Chondrocyte (in vitro differentiated cells): ENCODE measurements at regions not wholly inside any gene's neighbourhood (a gene's known extent, or its start where the extent isn't known, plus 50 kb on each side); places are given as distances from the start of the nearest gene placed in this dataset.
A peak's percentile ranks its signal among the peaks of the same experiment; 100 is the strongest.

Source experiments
- DNase-seq: peaks from one replicate; pipeline ENCODE4 v3.0.0; 2021; ENCODE audit warnings: mixed read lengths, low spot score
- H3K27ac Mint-ChIP-seq: one replicate; pipeline ENCODE4 v1.8.0; 2021; ENCODE audit warnings: mild to moderate bottlenecking, moderate library complexity, mixed read lengths; ENCODE audit not compliant: unreplicated experiment
- H3K27me3 Mint-ChIP-seq: 2 replicates; pipeline ENCODE4 v1.8.0; 2021; ENCODE audit warnings: low read depth, mixed read lengths
- H3K36me3 Mint-ChIP-seq: 2 replicates; pipeline ENCODE4 v1.8.0; 2021; ENCODE audit warnings: low read depth, mixed read lengths
- H3K4me1 Mint-ChIP-seq: 2 replicates; pipeline ENCODE4 v1.8.0; 2021; ENCODE audit warnings: low read depth, mild to moderate bottlenecking, mixed read lengths
- H3K4me3 Mint-ChIP-seq: one replicate; pipeline ENCODE4 v1.8.0; 2021; ENCODE audit warnings: mild to moderate bottlenecking, moderate library complexity, mixed read lengths; ENCODE audit not compliant: unreplicated experiment
- H3K9me3 Mint-ChIP-seq: 2 replicates; pipeline ENCODE4 v1.8.0; 2021; ENCODE audit warnings: low read depth, mixed read lengths
- CTCF ChIP-seq: fragments of 200-600 bp; sonication (generic); IDR thresholded peaks from 2 replicates; pipeline ENCODE4 v1.5.0; 2021; ENCODE audit warnings: antibody characterized with exemption, mild to moderate bottlenecking, moderate library complexity

- H3K4me1 Mint-ChIP-seq, result no peaks in the 10 kb centered on the region
- DNase-seq, result no peak
- no peak for TF ChIP-seq CTCF
- no peaks in the 10 kb centered on the region for H3K27me3 Mint-ChIP-seq
- H3K9me3 Mint-ChIP-seq, result no peaks in the 10 kb centered on the region
- H3K4me3 Mint-ChIP-seq, result no peak overlapping the region
- H3K27ac Mint-ChIP-seq, result no peak overlapping the region
- no peaks in the 10 kb centered on the region for H3K36me3 Mint-ChIP-seq
Observed at GRCh38 chr2:234320066-234320465, 176.8 kb downstream of the ARL4C start.

GRCh38 chr2:234318361-234318760 is 178.5 kb downstream of the ARL4C start:
- no peak overlapping the region for H3K27ac Mint-ChIP-seq
- no peaks in the 10 kb centered on the region for H3K36me3 Mint-ChIP-seq
- H3K9me3 Mint-ChIP-seq, result no peaks in the 10 kb centered on the region
- H3K27me3 Mint-ChIP-seq, result no peaks in the 10 kb centered on the region
- no peaks in the 10 kb centered on the region for H3K4me1 Mint-ChIP-seq
- H3K4me3 Mint-ChIP-seq, result no peak overlapping the region
- no peak for TF ChIP-seq CTCF
- DNase-seq, result no peak

GRCh38 chr2:234313558-234313957 is 183.3 kb downstream of the ARL4C start:
- Mint-ChIP-seq H3K4me3 (no peak overlapping the region), H3K9me3 (no peaks in the 10 kb centered on the region), H3K27me3 (no peaks in the 10 kb centered on the region), H3K36me3 (no peaks in the 10 kb centered on the region), H3K27ac (no peak overlapping the region), H3K4me1 (peaks cover 7% of the 10 kb centered on the region)
- TF ChIP-seq CTCF, result no peak
- DNase-seq, result no peak

- Mint-ChIP-seq H3K9me3 (peaks cover 4% of the 10 kb centered on the region), H3K27me3 (no peaks in the 10 kb centered on the region), H3K4me3 (no peak overlapping the region), H3K36me3 (no peaks in the 10 kb centered on the region), H3K4me1 (peaks cover 23% of the 10 kb centered on the region), H3K27ac (no peak overlapping the region)
- no peak for TF ChIP-seq CTCF
- no peak for DNase-seq
Observed at GRCh38 chr2:234310166-234310565, 186.7 kb downstream of the ARL4C start.

GRCh38 chr2:234309431-234309830 is 187.4 kb downstream of the ARL4C start:
- DNase-seq, result no peak
- Mint-ChIP-seq H3K27ac (peak overlapping the region; percentile 82), H3K27me3 (no peaks in the 10 kb centered on the region), H3K4me3 (no peak overlapping the region), H3K4me1 (peaks cover 31% of the 10 kb centered on the region), H3K36me3 (no peaks in the 10 kb centered on the region), H3K9me3 (peaks cover 4% of the 10 kb centered on the region)
- TF ChIP-seq CTCF, result no peak
